Smooth muscle cell (in vitro differentiated cells): ENCODE measurements at regions not wholly inside any gene's neighbourhood (a gene's known extent, or its start where the extent isn't known, plus 50 kb on each side); places are given as distances from the start of the nearest gene placed in this dataset.

Source experiments
- DNase-seq: peaks from one replicate; lab custom pipeline; 2025; ENCODE audit not compliant: unreplicated experiment; lab: John Stamatoyannopoulos, UW
- H2AFZ ChIP-seq: fragments of 200-600 bp; sonication (generic); 2 replicates; pipeline ENCODE4 v1.6.0; 2016; ENCODE audit warnings: antibody characterized with exemption, low read depth, mild to moderate bottlenecking
- H3F3A ChIP-seq: fragments of 200-600 bp; sonication (generic); 2 replicates; pipeline ENCODE4 v1.6.0; 2017; ENCODE audit warnings: antibody characterized with exemption, low read depth
- H3K27ac ChIP-seq: fragments of 200-600 bp; sonication (generic); 2 replicates; pipeline ENCODE4 v1.5.1; 2016; ENCODE audit warnings: low read depth, mild to moderate bottlenecking
- H3K27me3 ChIP-seq: fragments of 200-600 bp; sonication (generic); 2 replicates; pipeline ENCODE4 v1.6.1; 2016; ENCODE audit warnings: low read depth, mild to moderate bottlenecking
- H3K36me3 ChIP-seq: fragments of 200-600 bp; sonication (generic); 2 replicates; pipeline ENCODE4 v1.5.1; 2016; ENCODE audit warnings: low read depth
- H3K4me1 ChIP-seq: fragments of 200-600 bp; sonication (generic); 2 replicates; pipeline ENCODE4 v1.5.1; 2016; ENCODE audit warnings: low read depth
- H3K4me2 ChIP-seq: fragments of 200-600 bp; sonication (generic); 2 replicates; pipeline ENCODE4 v1.6.0; 2016; ENCODE audit warnings: mild to moderate bottlenecking
- H3K4me3 ChIP-seq: fragments of 200-600 bp; sonication (generic); 2 replicates; pipeline ENCODE4 v1.5.1; 2016; ENCODE audit warnings: mild to moderate bottlenecking
- H3K79me2 ChIP-seq: fragments of 200-600 bp; sonication (generic); 2 replicates; pipeline ENCODE4 v1.6.0; 2016; ENCODE audit warnings: low read depth, mild to moderate bottlenecking
- H3K9ac ChIP-seq: fragments of 200-600 bp; sonication (generic); 2 replicates; pipeline ENCODE4 v1.6.0; 2016; ENCODE audit warnings: low read depth
- H3K9me3 ChIP-seq: fragments of 200-600 bp; sonication (generic); replicated peaks from 2 replicates; pipeline ENCODE4 v1.5.1; 2016; ENCODE audit warnings: low read depth
- H4K20me1 ChIP-seq: fragments of 200-600 bp; sonication (generic); 2 replicates; pipeline ENCODE4 v1.6.0; 2016; ENCODE audit warnings: low read depth
- WGBS: methylation state at CpG from one replicate; pipeline ENCODE4 v1.1.7; 2016; ENCODE audit warnings: low lambda C conversion rate; 5-methylcytosine and 5-hydroxymethylcytosine counted together
- TF ChIP-seq, protein P1 (sequence below): fragments of 200-600 bp; sonication (generic); IDR thresholded peaks from 2 replicates; pipeline ENCODE4 v1.5.1; 2017; ENCODE audit warnings: borderline replicate concordance, mild to moderate bottlenecking, antibody characterized with exemption; ENCODE audit not compliant: insufficient read depth, poor library complexity, severe bottlenecking

DNA sequence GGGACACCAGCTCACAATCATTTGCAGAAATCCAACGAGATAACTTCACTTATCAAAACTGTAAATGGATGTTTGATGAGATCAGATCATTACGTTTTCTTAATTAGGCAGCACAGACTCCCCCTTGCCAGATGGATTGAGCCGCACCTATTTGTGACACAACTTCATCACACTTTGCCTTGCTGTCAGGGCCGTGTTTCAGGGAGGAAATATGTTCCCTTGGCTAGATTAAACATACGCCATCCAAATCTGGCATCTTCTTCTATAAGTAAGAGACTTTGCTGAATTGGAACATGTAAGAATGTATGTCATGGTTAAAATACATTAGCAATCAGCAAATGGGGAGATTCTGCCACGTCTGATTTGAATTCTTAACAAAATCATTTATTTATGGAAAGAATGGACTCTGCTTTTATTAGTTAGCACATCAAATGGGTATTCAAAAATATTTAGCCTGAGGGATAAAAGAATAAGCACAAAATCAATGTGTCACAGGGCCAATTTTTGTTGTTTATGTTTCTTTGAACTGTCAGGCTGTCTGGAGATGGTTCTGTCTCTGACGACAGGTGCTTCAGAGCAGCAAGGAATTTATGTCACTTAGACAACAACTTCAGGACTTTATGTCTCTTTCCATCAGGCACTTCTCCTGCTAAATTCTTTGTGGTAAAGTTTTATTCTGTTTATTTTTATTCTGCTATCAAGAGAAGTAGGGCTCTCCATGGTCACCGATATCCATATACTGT is 326.1 kb upstream of the NCAM1 start:
- Histone ChIP-seq H3K36me3 (no peaks in the 10 kb centered on the region), H3K4me2 (no peak overlapping the region), H3K27me3 (peaks cover 17% of the 10 kb centered on the region), H3K4me1 (no peaks in the 10 kb centered on the region), H4K20me1 (no peaks in the 10 kb centered on the region), H3K79me2 (no peaks in the 10 kb centered on the region), H3K4me3 (no peak overlapping the region), H3K9me3 (no peaks in the 10 kb centered on the region), H3K27ac (no peak overlapping the region), H3F3A (no peaks in the 10 kb centered on the region), H2AFZ (no peak overlapping the region), H3K9ac (no peak overlapping the region)
- WGBS = 78% methylated on average over 8 of the region's 8 CpGs
- no peak for DNase-seq
- TF ChIP-seq, protein P1, sequence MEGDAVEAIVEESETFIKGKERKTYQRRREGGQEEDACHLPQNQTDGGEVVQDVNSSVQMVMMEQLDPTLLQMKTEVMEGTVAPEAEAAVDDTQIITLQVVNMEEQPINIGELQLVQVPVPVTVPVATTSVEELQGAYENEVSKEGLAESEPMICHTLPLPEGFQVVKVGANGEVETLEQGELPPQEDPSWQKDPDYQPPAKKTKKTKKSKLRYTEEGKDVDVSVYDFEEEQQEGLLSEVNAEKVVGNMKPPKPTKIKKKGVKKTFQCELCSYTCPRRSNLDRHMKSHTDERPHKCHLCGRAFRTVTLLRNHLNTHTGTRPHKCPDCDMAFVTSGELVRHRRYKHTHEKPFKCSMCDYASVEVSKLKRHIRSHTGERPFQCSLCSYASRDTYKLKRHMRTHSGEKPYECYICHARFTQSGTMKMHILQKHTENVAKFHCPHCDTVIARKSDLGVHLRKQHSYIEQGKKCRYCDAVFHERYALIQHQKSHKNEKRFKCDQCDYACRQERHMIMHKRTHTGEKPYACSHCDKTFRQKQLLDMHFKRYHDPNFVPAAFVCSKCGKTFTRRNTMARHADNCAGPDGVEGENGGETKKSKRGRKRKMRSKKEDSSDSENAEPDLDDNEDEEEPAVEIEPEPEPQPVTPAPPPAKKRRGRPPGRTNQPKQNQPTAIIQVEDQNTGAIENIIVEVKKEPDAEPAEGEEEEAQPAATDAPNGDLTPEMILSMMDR = no peak

DNA sequence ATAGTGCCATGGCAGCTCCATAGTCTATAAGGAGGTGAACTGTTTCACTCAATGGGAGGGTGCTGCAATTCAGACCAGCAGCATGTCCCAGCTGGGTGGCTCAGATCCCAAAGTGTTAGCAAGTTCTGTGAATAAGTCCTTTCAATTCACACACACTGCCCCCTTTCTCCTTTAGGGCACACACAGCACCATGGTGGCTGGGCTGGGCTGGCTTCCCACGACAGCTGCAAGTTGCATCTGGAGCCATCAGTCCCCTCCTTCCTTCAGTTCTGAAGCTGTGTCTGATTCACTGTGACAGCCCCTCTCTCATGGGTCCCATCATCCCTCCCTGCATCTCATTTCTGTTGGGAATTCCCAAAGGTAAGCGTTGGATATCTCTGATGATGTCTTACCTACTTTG is 324.1 kb upstream of the NCAM1 start:
- Histone ChIP-seq H3K27ac (no peak overlapping the region), H3K4me2 (no peak overlapping the region), H3K36me3 (no peaks in the 10 kb centered on the region), H3K27me3 (peaks cover 5% of the 10 kb centered on the region), H3K4me3 (no peak overlapping the region), H3F3A (no peaks in the 10 kb centered on the region), H3K9ac (no peak overlapping the region), H2AFZ (no peak overlapping the region), H3K79me2 (no peaks in the 10 kb centered on the region), H3K9me3 (peaks cover 6% of the 10 kb centered on the region), H3K4me1 (no peaks in the 10 kb centered on the region), H4K20me1 (no peaks in the 10 kb centered on the region)
- TF ChIP-seq, protein P1 = no peak
- DNase-seq = no peak
- 95% methylated on average over 2 of the region's 2 CpGs for WGBS

DNA sequence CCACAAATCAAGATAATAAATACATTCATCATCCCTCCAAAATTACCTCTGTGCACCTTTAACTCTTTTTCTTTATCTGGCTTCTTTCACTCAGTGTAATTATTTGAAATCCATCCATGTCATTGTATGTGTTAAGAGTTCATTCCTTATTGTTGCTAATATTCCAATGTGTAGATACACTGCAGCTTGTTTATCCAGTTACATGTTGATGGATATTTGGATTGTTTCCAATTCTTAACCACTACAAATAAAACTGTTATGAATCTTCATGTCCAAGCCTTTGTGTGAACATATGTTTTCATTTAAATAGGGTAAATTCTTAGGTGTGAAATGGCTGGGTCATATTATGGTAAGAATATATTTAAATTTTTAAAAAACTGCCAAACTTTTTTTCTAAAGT is 323.3 kb upstream of the NCAM1 start:
- no peaks in the 10 kb centered on the region for H3K4me1 ChIP-seq
- no peaks in the 10 kb centered on the region for H4K20me1 ChIP-seq
- H3F3A ChIP-seq = no peaks in the 10 kb centered on the region
- no peak overlapping the region for H3K9ac ChIP-seq
- H3K4me3 ChIP-seq = no peak overlapping the region
- H3K27me3 ChIP-seq = peaks cover 5% of the 10 kb centered on the region
- H2AFZ ChIP-seq = no peak overlapping the region
- TF ChIP-seq, protein P1 = no peak
- no peak overlapping the region for H3K27ac ChIP-seq
- no peaks in the 10 kb centered on the region for H3K79me2 ChIP-seq
- H3K9me3 ChIP-seq = peaks cover 6% of the 10 kb centered on the region
- no peak overlapping the region for H3K4me2 ChIP-seq
- DNase-seq = no peak
- H3K36me3 ChIP-seq = no peaks in the 10 kb centered on the region

DNA sequence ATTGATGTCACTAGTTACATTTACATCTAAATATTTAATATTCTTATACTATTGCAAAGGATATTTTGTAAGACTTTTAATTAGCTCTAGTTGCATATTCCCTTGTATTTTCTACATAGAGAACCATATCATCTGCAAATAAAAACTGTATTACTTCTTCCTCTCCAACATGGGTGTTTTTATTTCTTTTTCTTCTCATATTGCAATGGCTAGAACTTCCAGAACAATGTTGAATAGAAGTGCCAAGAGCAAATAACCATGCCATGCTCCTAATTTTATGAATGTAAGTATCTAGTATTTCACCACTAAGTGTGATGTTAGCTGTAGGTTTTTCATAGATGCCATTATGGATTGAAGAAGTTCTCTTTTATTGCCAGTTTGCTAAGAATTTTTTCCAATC is 321.8 kb upstream of the NCAM1 start:
- TF ChIP-seq, protein P1 = no peak
- H3K4me1 ChIP-seq = no peaks in the 10 kb centered on the region
- no peak overlapping the region for H3K9ac ChIP-seq
- no peak overlapping the region for H3K4me2 ChIP-seq
- no peaks in the 10 kb centered on the region for H3F3A ChIP-seq
- no peaks in the 10 kb centered on the region for H3K36me3 ChIP-seq
- DNase-seq = no peak
- no peak overlapping the region for H3K27ac ChIP-seq
- H4K20me1 ChIP-seq = no peaks in the 10 kb centered on the region
- peaks cover 6% of the 10 kb centered on the region for H3K9me3 ChIP-seq
- H3K4me3 ChIP-seq = no peak overlapping the region
- no peak overlapping the region for H2AFZ ChIP-seq
- H3K27me3 ChIP-seq = no peaks in the 10 kb centered on the region
- no peaks in the 10 kb centered on the region for H3K79me2 ChIP-seq
